ENCODE measurements at regions not wholly inside any gene's neighbourhood (a gene's known extent, or its start where the extent isn't known, plus 50 kb on each side); places are given as distances from the start of the nearest gene placed in this dataset.

GRCh38 chr5:29498860-29499259 is 1694.6 kb upstream of the CDH6 start (continued):
- TF ChIP-seq YY1 (IDR thresholded peaks at IDR 0.05; ENCODE audit: low read depth, low read length) (no peak), CREB1 (IDR thresholded peaks at IDR 0.05) (no peak), EP300 (IDR thresholded peaks at IDR 0.05; ENCODE audit: borderline replicate concordance in 1 of 2, low read depth in 2 of 2, low read length in 2 of 2) (no peak), NANOG (IDR thresholded peaks at IDR 0.05; ENCODE audit: insufficient read depth, low read depth, low read length, poor library complexity, severe bottlenecking) (no peak)

All from H1 (cell line).